B cell (primary cell): ENCODE measurements at regions not wholly inside any gene's neighbourhood (a gene's known extent, or its start where the extent isn't known, plus 50 kb on each side); places are given as distances from the start of the nearest gene placed in this dataset.

Experiments
- ATAC-seq: fragments of 200-7000 bp; cut with Tn5 transposase; one replicate; pipeline ENCODE4 v1.10.0; 2021; ENCODE audit warnings: low read depth, mild to moderate bottlenecking, moderate number of reproducible peaks, moderate library complexity
- CTCF ChIA-PET: fragments of 350-600 bp; sonication (Branson Sonifier 250); formaldehyde crosslinking; loops from one replicate; lab custom pipeline; 2021; ENCODE audit warnings: antibody characterized with exemption, inconsistent platforms; lab: Charles Lee
- POLR2A ChIA-PET: fragments of 350-600 bp; sonication (Branson Sonifier 250); formaldehyde crosslinking; loops from one replicate; lab custom pipeline; 2021; ENCODE audit warnings: antibody characterized with exemption; lab: Charles Lee
- DNase-seq: peaks from one replicate; pipeline ENCODE4 v3.0.0; 2013
- H2AFZ ChIP-seq: 2 replicates; pipeline ENCODE4 v1.6.1; 2012; ENCODE audit warnings: mild to moderate bottlenecking, low read depth, low read length; ENCODE audit not compliant: insufficient read depth, poor library complexity, severe bottlenecking
- H3K27ac ChIP-seq, 2 donors: 1 replicate in 1 of 2; 2 replicates in 1 of 2; pipeline ENCODE4 v1.5.1; 2012 to 2013; ENCODE audit warnings: low read length in 2 of 2, mild to moderate bottlenecking in 2 of 2, moderate library complexity in 1 of 2
- H3K27me3 ChIP-seq, 4 experiments: fragments of 200-600 bp in 1 of 4; sonication (generic) in 1 of 4; replicated peaks in 1 of 4; 1 replicate in 2 of 4; 2 replicates in 2 of 4; pipeline versions ENCODE4 v1.6.1 to v1.7.0; 2013 to 2016; ENCODE audit warnings: low read length in 3 of 4, mild to moderate bottlenecking in 2 of 4, mixed read lengths in 1 of 4, moderate library complexity in 1 of 4; ENCODE audit not compliant: insufficient read depth in 4 of 4, control insufficient read depth in 3 of 4; ENCODE audit errors: control extremely low read depth in 1 of 4
- H3K36me3 ChIP-seq, 2 experiments: replicated peaks in 1 of 2; 1 replicate in 1 of 2; 2 replicates in 1 of 2; pipeline versions ENCODE4 v1.6.1 to v1.7.1; 2013; ENCODE audit warnings: low read length in 1 of 2; ENCODE audit not compliant: insufficient read depth in 2 of 2, control insufficient read depth in 1 of 2; ENCODE audit errors: control extremely low read depth in 1 of 2, extremely low read depth in 1 of 2
- H3K4me1 ChIP-seq, 2 donors: fragments of 200-600 bp in 1 of 2; sonication (generic) in 1 of 2; 1 replicate in 1 of 2; 2 replicates in 1 of 2; pipeline versions ENCODE4 v1.5.1 to v1.6.1; 2013 to 2017; ENCODE audit warnings: low read length in 2 of 2; ENCODE audit not compliant: control insufficient read depth in 2 of 2, insufficient read depth in 2 of 2
- H3K4me2 ChIP-seq: replicated peaks from 2 replicates; pipeline ENCODE3; 2012; ENCODE audit warnings: mild to moderate bottlenecking, low read depth, low read length; ENCODE audit not compliant: poor library complexity, severe bottlenecking
- H3K4me3 ChIP-seq, 5 experiments: fragments of 200-600 bp in 1 of 5; sonication (generic) in 1 of 5; 1 replicate in 3 of 5; 2 replicates in 2 of 5; pipeline versions ENCODE4 v1.5.1 to v1.7.0; 2011 to 2016; ENCODE audit warnings: low read length in 4 of 5, mild to moderate bottlenecking in 4 of 5, low read depth in 2 of 5, control low read depth in 1 of 5, moderate library complexity in 1 of 5; ENCODE audit not compliant: insufficient read depth in 1 of 5; ENCODE audit errors: control extremely low read depth in 1 of 5, extremely low read depth in 1 of 5
- H3K79me2 ChIP-seq: fragments of 200-600 bp; sonication (generic); one replicate; pipeline ENCODE4 v1.6.0; 2016; ENCODE audit warnings: low read length; ENCODE audit not compliant: control insufficient read depth, insufficient read depth
- H3K9ac ChIP-seq: fragments of 200-600 bp; sonication (generic); 2 replicates; pipeline ENCODE4 v1.6.1; 2017; ENCODE audit warnings: mild to moderate bottlenecking, low read length, moderate library complexity
- H3K9me3 ChIP-seq, 3 donors: one replicate each; pipeline versions ENCODE4 v1.6.1 to v1.7.1; 2013; ENCODE audit warnings: low read length in 2 of 3; ENCODE audit not compliant: control insufficient read depth in 2 of 3, insufficient read depth in 1 of 3; ENCODE audit errors: control extremely low read depth in 1 of 3
- H4K20me1 ChIP-seq: 2 replicates; pipeline ENCODE4 v1.6.0; 2012; ENCODE audit warnings: mild to moderate bottlenecking, low read length; ENCODE audit not compliant: insufficient read depth, control insufficient read depth, poor library complexity, severe bottlenecking
- H3K27ac Mint-ChIP-seq: one replicate; pipeline ENCODE4 v1.8.0; 2021; ENCODE audit warnings: mixed read lengths
- H3K27me3 Mint-ChIP-seq: one replicate; pipeline ENCODE4 v1.8.0; 2021; ENCODE audit warnings: mixed read lengths
- H3K4me1 Mint-ChIP-seq: one replicate; pipeline ENCODE4 v1.8.0; 2021; ENCODE audit warnings: mixed read lengths
- H3K4me3 Mint-ChIP-seq: one replicate; pipeline ENCODE4 v1.8.0; 2021; ENCODE audit warnings: mixed read lengths
- H3K9me3 Mint-ChIP-seq: one replicate; pipeline ENCODE4 v1.8.0; 2022; ENCODE audit warnings: mixed read lengths; ENCODE audit not compliant: insufficient read depth
- EZH2 ChIP-seq: IDR thresholded peaks from 2 replicates; pipeline ENCODE4 v1.6.1; 2012; ENCODE audit warnings: borderline replicate concordance, low read depth, mild to moderate bottlenecking, moderate library complexity, low read length; ENCODE audit not compliant: insufficient read depth, poor library complexity, severe bottlenecking
- WGBS: methylation state at CpG from one replicate; pipeline ENCODE4 v1.1.5; 2013; ENCODE audit warnings: missing lambda C conversion rate; ENCODE audit not compliant: insufficient coverage; 5-methylcytosine and 5-hydroxymethylcytosine counted together
- intact Hi-C: fragments of 100-400 bp; cut with micrococcal nuclease; formaldehyde crosslinking; loops from one replicate; pipeline ENCODE4 v1.10.0; 2022
- TF ChIP-seq, protein P1 (sequence below): fragments of 200-600 bp; IDR thresholded peaks from one replicate; pipeline ENCODE4 v1.8.0; 2022; ENCODE audit warnings: antibody characterized with exemption, mild to moderate bottlenecking

DNA sequence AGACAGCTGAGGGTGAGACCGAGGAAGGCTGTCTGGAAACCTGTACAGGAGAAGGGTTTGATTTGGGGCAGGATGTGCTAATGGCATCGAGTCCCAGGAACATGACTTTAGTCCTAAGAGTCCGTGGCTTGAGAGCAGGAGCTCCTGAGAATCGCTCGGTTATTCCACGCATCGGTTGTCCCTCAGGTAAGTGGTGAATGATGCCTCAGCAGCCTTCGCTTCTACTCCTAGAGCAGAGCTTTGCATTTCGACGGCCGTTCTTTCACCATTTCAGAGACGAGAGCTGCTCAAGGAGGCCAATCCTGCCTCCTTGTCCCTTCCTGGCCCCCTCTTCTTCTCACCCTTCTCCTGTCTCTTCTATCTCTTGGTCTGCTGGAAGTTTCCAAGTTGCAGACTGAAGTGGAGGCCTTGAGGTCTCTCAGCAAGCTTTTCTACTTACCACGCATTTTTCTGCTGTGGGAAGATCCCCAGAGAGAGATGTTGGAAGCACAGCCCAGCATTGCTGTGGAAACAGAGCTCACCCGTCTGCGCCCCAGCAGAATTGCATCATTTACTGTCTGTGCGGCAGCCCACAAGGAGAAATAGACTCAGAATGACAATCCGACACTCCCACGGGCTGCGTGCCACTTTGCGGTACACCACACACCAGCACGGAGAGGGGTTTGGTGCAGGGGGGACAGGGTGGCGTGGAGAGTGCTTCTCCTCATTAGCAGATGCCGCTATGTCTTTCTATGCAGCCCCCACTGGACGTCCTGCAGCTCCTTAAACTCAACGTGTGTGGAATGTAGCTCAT lies 270.7 kb upstream of the C1orf174 start:
- POLR2A ChIA-PET: no interaction called here
- 91% methylated on average over 24 of the region's 25 CpGs for WGBS
- intact Hi-C loops: no loop called here

More for the DNA sequence above, 270.7 kb upstream of the C1orf174 start:
- H3K9ac ChIP-seq: no peak overlapping the region
- H3K79me2 ChIP-seq: no peaks in the 10 kb centered on the region
- TF ChIP-seq EZH2: no peak
- TF ChIP-seq, protein P1, sequence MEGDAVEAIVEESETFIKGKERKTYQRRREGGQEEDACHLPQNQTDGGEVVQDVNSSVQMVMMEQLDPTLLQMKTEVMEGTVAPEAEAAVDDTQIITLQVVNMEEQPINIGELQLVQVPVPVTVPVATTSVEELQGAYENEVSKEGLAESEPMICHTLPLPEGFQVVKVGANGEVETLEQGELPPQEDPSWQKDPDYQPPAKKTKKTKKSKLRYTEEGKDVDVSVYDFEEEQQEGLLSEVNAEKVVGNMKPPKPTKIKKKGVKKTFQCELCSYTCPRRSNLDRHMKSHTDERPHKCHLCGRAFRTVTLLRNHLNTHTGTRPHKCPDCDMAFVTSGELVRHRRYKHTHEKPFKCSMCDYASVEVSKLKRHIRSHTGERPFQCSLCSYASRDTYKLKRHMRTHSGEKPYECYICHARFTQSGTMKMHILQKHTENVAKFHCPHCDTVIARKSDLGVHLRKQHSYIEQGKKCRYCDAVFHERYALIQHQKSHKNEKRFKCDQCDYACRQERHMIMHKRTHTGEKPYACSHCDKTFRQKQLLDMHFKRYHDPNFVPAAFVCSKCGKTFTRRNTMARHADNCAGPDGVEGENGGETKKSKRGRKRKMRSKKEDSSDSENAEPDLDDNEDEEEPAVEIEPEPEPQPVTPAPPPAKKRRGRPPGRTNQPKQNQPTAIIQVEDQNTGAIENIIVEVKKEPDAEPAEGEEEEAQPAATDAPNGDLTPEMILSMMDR: no peak
- no peak overlapping the region for H2AFZ ChIP-seq
- H4K20me1 ChIP-seq: no peaks in the 10 kb centered on the region
- Mint-ChIP-seq H3K27ac (no peak overlapping the region), H3K4me3 (no peak overlapping the region), H3K9me3 (no peaks in the 10 kb centered on the region), H3K27me3 (peaks cover 32% of the 10 kb centered on the region), H3K4me1 (no peaks in the 10 kb centered on the region)
- H3K4me2 ChIP-seq: no peak overlapping the region
- H3K36me3 ChIP-seq: no peaks in the 10 kb centered on the region
- H3K9me3 ChIP-seq: no peaks in the 10 kb centered on the region
- CTCF ChIA-PET: no interaction called here
- H3K4me3 ChIP-seq: no peak overlapping the region
- no peak overlapping the region for H3K27ac ChIP-seq
- DNase-seq: no peak
- ATAC-seq: no peak
- no peaks in the 10 kb centered on the region for H3K4me1 ChIP-seq
- peaks cover 0 to 8% (median 1%) of the 10 kb centered on the region in 4 experiments for H3K27me3 ChIP-seq
